OCI-M2 (cell line): ENCODE measurements at regions not wholly inside any gene's neighbourhood (a gene's known extent, or its start where the extent isn't known, plus 50 kb on each side); places are given as distances from the start of the nearest gene placed in this dataset.
"Not testable (repeated sequence)": the region's sequence is repeated elsewhere in the genome, so short reads cannot be mapped to it uniquely, and the experiment has no call there.

Experiments used
- DNase-seq: peaks from one replicate; lab custom pipeline; 2025; ENCODE audit not compliant: unreplicated experiment; lab: John Stamatoyannopoulos, UW

DNA sequence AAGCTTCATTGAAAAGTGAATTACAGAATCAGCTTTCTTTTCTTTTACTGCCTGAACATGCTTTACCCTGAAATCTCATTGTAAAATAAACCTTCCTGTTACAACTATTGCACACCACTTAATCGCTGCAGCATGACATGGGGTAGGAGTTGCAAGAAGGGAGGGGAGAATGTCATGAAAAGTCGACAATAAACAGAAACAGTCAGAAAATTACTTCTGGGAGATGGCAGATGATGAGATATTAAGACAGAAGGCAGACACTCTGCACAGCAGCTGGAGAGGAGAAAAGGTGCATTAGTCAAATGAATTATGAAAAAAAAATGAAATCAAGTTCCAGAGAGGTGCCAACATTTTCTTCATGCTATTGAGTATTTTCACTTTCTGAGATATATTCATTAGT lies 287.7 kb downstream of the PCDH7 start:
- DNase-seq = no peak

DNA sequence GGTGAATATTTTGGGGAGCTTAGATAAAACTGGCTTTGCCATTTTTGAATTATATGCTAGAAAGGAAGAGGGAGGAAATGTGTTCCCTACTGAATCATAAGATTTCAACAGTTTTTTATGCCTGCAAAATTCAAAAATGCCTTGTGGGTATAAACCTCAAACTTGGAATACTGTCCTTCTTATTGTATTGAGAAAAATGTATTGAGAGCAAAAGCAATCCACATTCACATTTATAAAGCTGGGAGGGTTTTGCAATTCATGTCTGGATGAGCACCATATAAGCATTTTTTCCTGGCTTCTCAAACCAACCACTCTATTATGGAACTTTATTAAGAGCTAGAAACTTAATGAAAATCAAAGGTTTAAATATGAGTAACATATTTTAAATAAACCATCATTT lies 289.8 kb downstream of the PCDH7 start:
- no peak for DNase-seq

DNA sequence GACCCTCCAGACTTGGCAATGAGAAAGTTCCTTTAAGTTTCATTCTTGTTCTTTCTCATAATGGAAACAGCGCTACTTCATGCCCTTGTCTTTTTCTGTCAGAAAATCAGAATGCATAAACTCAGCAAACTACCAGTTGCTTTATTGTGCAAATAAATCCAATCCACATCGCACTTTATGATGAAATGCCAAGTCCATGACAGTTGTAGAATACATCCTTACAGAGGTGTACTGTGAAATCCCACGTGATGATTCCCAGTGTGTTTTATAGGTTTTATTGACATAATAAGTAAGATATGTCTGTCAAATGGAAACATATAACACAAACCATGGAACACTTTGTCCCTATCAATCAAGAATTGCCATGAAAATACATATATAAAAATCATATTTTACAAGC lies 295.0 kb downstream of the PCDH7 start:
- no peak for DNase-seq

DNA sequence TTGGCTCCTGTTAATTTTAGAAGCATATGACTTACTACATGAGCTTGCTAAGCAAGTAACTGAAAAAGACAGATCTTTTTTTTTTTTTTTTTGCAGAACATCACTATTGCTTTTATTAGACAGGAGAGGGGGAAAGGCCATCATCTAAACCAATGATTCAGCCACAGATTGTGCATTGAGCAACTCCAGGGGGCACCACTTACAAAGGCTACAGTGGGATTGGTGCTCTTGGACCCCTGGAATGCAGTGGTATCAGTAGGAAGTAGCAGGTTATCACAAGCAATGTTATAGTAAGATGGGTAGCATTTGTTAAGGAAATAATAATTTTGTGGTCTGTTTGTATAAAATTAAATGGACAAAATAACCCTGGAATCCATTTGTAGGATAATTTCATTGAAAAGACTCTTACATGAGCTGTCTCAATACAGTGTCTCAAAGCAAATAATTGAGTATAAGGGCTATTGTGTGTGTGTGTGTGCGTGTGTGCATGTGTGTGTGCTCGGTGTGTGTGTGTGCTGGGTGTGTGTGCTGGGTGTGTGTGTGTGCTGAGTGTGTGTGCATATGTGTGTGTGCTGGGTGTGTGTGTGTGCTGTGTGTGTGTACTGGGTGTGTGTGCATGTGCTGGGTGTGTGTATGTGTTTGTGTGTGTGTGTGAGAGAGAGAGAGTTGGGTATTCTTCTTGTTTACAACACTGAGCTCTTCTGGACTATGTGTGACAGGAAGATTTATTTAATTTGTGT lies 296.3 kb downstream of the PCDH7 start:
- no peak for DNase-seq

DNA sequence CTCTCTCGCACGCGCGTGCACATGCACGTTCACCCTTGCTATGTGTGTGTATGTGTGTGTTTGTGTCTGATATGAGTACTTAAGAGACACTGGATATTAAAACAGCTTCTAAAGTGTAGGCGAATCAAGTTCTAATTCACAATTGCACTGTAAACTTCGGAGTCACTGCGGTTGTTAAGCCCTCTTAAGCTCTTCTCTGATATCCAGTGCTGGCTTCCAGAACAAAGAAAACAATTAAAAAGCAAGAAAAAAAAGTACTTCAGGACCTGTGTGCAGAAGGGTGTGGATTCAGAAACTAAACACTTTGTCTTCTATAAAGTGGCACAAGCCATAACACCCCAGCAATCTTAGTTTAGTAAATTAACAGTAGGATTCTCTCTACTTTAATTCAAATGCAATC lies 300.2 kb downstream of the PCDH7 start:
- DNase-seq = no peak

DNA sequence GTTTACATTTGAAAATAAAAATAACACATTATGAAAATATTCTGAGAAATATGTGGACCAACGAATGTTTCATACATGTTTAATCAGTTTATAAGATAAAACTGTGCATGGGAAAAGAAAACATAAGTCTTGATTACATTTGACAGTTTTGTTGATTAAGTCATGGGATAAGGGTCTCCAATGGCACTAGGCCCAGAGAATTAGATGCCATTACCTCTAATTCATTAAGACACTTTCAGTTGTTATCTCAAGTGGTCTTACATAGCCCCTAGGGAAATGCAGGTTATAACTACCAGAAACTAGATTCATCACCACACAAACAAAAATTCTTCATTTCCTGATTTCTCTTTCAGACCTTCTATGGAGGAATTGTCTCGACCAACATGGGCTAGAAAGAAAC lies 300.8 kb downstream of the PCDH7 start:
- no peak for DNase-seq

DNA sequence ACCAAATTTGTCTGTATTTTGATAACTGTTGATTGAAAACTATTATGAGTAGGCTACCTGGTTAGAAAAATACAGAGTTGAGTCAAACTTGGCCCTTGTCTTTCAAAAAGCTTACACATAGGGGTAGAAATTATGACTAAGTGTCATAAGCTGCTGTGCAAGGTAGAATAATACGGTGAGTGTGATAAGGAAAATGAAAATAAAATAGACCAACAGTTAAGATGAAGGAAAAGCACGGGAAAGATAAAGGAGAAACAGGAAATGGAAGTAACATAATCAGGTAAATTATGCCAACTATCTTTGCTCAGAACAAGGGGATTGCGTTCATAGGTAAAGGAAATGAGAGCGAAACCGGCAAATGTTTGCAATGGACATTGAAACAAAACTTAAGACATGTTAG lies 302.5 kb downstream of the PCDH7 start:
- DNase-seq = no peak

DNA sequence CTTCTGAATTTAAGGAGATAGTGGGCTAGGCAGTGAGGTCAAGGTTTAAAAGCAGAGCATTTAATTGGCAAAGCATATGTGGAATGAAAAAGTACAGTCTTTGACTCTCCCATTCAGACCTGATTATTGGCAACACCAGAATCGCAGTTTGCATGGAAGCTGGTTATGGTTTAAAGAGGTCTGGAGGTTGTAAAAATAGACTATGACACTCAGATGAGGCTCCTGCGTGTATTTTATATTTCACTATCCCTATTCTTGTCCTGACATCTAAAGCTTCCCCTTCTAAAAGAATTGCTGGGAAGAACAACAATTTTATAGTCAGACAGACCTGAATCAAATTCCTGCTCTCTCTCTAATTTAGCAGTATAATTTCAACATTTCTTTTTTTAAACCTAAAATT lies 302.9 kb downstream of the PCDH7 start:
- DNase-seq = no peak

DNA sequence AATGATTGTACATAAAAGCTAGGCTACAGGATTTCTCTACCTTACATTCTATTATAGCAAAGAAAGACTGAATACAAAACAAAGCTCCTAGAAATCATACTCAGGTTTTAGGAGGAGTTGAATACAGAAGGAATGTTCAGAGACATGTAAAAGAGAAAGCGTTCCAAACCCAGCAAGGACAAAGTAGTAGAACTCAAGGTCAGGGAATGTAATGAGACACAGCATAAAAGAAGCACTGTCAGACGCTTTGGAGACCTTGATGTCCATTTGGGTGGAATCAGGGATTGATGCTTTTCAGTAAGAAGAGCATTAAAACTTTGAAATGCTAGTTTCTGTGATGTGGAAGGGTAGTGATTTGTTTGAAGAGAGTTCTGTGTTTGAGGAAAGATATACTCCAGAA lies 303.6 kb downstream of the PCDH7 start:
- DNase-seq = no peak

DNA sequence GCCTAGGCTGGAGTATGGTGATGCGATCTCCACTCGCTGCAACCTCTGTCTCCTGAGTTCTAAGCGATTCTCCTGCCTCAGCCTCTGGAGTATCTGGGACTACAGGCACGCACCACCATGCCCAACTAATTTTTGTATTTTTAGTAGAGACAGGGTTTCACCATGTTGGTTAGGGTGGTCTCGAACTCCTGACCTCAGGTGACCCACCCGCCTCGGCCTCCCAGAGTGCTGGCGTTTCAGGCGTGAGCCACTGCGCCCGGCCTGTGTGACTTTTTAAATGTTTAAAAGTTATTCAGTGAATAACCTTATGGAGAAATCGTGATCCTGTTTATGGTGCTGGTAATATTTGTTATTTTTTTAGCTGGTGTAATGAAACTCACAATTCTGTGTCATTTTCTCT lies 304.6 kb downstream of the PCDH7 start:
- DNase-seq = not testable (repeated sequence)

DNA sequence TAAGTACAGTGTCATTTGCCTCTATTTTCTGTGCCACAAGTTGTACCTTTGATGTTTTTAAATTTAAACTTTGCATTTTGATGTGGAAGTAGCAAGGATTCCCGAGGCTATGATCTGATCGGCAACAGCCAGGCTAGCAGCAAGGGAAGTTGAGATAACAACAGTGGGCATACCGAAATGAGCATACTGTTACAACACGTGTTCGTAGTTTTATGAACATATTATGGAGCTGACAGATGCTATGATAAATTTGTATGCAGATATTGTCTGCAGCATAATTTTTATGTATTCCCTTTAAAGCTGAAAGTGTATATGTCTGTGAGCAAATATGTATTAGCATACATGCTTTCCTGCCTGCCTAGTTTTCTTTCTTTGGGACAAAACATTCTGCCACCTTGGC lies 306.1 kb downstream of the PCDH7 start:
- no peak for DNase-seq

DNA sequence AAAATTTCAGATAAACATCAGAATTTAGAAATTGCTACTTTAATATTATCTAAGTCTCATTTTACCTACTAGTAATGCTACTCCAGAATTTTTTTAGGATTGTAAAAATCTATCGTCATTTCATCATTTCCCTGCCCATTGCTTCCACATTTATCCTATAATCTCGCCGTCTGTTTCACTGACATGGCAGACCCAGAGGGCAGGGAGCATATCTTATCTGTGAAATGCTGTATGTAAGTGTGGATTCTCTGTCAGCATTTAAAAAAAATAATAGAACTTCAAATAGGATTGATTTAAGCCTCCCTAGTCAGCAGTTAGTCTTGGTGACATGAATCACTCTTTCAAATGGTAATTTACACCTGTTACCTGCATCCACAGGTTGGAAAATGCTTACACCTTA lies 314.4 kb downstream of the PCDH7 start:
- DNase-seq = no peak

DNA sequence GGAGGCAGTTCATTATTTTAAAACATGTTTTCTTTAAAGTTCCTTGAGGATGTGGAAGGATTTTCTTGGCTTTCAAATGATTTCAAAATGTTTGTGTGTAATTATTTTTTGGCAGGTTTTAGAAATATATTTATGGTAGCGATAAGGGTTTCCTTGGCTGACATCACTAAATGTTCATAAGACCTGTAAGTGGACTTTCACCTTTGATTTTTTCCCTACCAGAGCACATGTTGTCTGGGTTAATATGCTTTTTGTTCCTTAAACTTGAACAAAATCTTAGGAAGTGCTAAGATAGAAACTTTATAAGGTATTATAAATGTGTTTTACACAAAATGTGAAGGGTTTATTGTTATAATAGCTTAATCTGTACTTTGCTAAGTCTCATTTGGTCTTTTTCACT lies 315.6 kb downstream of the PCDH7 start:
- DNase-seq = no peak

DNA sequence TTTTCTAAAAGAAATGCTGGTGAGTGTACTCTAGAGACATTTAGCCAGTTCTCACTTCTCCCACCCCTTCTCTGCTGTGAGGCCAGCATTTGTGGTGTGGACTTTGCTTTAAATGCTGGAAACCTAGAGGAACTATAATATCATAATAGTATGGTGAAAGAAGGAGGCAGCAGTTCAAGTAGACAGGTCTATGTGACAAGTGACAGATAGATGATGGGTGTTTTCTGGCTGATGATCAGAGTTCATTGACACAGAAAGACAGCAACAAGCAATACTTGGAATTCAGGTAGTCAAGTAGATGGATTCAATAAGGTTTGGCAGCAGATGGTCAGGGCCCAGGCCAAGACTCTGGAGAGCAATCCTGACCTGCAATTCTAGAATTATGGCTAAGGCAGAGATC lies 317.5 kb downstream of the PCDH7 start:
- no peak for DNase-seq

DNA sequence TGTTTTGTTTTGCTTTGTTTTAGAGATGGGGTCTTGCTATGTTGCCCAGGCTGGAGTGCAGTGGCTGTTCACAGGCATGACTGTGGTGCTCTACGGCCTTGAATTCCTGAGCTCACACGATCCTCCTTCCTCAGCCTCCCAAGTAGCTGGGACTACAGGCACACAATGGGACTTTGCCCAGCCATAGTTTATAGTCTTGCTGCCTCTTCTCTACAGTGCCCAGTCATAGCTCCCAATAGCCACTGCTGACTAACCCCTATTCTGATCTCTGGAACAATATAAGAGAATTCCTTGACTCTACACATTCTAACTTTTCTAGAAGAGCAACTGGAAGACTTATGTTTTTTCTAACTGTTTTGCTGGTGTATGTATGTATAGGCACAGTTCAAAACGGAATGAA lies 319.2 kb downstream of the PCDH7 start:
- no peak for DNase-seq

DNA sequence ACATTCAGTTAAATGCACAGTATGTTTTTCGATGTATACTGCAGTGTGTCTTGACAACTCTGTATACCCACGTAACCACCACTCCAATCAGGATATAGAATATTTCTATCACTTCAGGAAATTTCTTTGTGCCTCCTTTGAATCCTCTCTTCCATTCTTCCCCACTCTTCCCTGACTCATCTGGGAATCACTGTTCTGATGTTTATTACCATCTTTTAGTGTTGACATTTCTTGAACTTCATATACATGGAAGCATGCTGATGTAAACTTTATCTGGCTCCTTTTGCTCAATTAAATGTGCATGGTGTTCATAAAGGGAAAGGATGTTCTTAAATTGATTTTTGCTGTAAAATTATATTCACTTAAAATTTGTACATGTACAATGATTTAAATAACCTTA lies 319.9 kb downstream of the PCDH7 start:
- DNase-seq = no peak

DNA sequence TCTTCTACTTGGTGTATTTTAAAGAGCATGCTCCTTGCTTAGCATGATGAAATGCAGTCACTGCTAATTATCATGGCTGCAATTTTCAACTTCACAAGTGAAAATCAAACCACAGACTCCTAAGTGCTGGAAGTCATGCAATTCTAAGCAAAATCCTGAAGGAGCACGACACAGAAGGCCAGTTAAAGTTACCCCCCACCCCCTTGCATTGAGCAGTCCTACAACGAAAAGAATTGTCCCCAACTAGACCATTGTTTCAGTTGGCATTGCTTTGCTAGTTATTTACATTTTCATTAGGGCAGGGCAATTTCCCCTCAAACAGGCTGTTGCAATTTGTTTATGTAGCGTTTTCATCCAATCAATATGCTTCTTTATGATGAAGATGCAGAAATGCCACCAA lies 321.2 kb downstream of the PCDH7 start:
- DNase-seq = no peak

DNA sequence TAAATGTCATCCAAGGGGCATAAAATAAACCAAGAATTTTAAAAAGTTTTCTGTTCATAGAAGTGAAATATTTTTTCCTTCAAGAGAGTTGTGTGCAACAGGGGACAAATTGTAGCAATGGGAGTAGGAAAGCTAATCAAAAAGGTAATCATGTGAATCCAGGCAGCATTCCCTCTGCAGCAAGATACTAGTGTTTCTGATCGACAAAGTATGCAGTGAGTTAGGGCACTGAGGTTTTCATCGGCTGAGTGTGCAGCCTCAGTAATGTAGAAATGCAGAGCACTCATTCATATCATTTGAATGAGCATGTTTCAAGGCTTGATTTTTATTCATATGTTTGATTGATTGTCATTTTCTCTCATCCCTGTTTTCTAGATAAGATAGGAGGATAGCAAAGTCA lies 321.7 kb downstream of the PCDH7 start:
- DNase-seq = no peak

DNA sequence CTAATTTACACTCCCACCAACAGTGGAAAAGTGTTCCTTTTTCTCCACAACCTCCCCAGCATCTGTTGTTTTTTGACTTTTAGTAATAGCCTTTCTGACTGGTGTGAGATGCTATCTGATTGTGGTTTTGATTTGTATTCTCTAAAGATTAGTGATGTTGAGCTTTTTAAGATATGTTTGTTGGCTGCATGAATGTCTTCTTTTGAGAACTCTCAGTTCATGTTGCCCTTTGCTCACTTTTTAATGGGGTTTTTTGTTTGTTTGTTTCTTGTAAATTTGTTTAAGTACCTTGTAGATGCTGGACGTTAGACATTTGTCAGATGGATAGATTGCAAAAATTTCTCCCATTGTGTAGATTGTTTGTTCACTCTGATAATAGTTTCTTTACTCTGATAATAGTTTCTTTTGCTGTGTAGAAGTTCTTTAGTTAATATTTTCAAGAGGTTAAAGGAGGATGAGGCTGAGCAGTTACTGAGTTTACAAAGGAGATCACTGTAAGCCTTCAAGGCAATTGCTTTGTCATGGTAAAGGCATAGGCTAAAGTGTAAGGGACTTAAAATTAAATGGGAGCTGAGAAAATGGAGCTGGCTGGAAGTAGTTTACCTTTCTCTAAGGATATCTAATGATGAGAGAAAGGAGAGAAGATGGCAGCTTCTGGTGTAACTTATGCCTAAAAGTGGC lies 323.4 kb downstream of the PCDH7 start:
- DNase-seq = no peak

DNA sequence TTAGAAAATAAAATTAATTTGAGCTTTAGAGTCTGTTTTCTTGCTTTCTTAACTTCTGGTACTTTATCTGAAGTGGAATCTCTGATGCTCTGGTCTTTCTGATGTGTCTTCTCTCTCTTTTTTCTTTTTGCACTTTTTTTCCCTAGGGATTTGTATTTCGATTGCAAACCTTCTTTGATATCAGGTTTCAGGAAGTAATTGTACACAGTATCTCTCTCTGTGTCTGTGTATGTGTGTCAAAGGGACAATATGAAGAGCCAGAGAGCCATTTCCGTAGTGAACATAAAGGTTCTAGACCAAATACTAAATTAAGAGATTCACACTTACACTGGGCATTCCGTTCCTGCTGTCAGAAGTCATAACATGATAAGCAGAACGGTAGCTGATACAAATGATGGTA lies 325.0 kb downstream of the PCDH7 start:
- DNase-seq = no peak

DNA sequence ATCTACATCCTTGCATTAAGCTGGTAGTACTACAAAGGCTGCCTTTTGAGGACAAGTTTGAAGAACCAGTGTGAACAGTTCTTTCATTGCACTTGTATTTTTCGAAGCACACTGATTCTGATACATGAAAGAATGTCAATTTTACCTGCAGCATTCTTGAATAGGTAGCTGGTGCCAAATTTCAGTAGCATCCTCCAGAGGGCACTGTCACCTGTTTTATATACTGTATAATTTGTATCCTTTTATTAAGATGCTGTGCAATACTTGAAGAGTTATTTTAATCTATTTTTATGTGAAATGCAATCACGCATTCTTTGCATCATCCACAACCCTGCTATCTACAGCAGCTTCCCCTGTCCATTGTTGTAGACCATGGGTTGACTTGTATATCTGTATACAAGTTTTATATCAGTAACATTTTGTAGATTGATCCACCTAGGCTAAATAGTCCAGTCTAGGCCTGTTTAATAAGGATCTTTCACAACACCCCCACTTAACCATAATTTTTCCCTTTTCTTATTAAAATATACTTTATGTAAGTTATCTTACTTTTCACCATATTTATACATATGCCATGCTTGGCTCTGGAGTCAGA lies 325.7 kb downstream of the PCDH7 start:
- no peak for DNase-seq

DNA sequence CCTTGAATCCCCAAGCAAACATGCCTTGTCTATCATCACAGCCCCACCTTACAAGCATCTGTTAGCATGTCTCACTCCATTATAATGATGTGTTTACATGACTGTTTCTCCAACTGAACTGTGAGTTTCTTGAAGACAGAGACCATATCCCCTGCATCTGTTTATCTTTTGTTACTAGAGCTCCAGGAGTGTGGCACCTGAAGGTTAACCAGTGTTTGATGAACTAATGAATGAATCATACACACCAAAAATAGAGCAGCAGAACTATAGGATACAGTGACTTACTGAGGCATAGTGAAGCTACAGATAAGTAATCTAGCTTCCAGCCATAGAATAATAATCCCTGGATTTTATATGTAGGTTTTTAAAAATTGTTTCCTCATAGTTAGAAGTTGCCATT lies 331.0 kb downstream of the PCDH7 start:
- no peak for DNase-seq

DNA sequence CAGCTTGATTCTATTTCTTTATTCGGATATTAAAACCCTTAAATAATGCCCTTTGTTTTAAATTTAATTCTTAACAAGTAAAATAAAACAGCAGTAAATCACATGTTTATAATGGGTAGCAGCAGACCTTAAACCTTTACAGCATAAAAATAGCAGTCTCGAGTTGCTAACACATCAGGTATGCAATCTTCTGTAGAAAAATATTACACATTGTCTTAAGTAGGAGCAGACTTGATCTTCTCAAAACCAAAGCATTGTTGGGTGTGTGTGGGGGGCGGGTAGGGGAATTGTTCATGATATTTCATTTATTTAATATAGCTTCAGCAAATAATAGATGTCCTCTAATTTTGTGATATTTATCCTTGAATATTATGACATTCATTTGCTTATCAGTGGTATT lies 331.4 kb downstream of the PCDH7 start:
- DNase-seq = no peak
